GM21526 (cell line): ENCODE measurements at regions not wholly inside any gene's neighbourhood (a gene's known extent, or its start where the extent isn't known, plus 50 kb on each side); places are given as distances from the start of the nearest gene placed in this dataset.
"Not testable (repeated sequence)": the region's sequence is repeated elsewhere in the genome, so short reads cannot be mapped to it uniquely, and the experiment has no call there.

Experiments used
- ATAC-seq: cut with Tn5 transposase; IDR thresholded peaks from one replicate; pipeline ENCODE4 v1.9.1; 2021; ENCODE audit warnings: moderate library complexity; ENCODE audit not compliant: unreplicated experiment, low FRiP score

- peak; percentile 100 for ATAC-seq
Observed at GRCh38 chr1:223992456-223993246, 121.3 kb upstream of the FBXO28 start.

- ATAC-seq = not testable (repeated sequence)
Observed at GRCh38 chr1:223991297-223991857, 122.5 kb upstream of the FBXO28 start.

GRCh38 chr1:223961985-223962384 lies 116.2 kb upstream of the TP53BP2 start:
- not testable (repeated sequence) for ATAC-seq

GRCh38 chr1:223952801-223953200 lies 107.1 kb upstream of the TP53BP2 start:
- ATAC-seq = not testable (repeated sequence)

GRCh38 chr1:223951551-223951950 lies 105.8 kb upstream of the TP53BP2 start:
- not testable (repeated sequence) for ATAC-seq

- ATAC-seq = not testable (repeated sequence)
Observed at GRCh38 chr1:223949944-223950343, 104.2 kb upstream of the TP53BP2 start.

GRCh38 chr1:223948041-223948440 lies 102.3 kb upstream of the TP53BP2 start:
- not testable (repeated sequence) for ATAC-seq

- not testable (repeated sequence) for ATAC-seq
Observed at GRCh38 chr1:223936592-223936991, 90.8 kb upstream of the TP53BP2 start.

GRCh38 chr1:223931476-223931875 lies 85.7 kb upstream of the TP53BP2 start:
- ATAC-seq = not testable (repeated sequence)

- not testable (repeated sequence) for ATAC-seq
Observed at GRCh38 chr1:223920805-223921204, 75.1 kb upstream of the TP53BP2 start.

GRCh38 chr1:223915476-223915875 lies 69.7 kb upstream of the TP53BP2 start:
- not testable (repeated sequence) for ATAC-seq

- not testable (repeated sequence) for ATAC-seq
Observed at GRCh38 chr1:223913715-223914114, 68.0 kb upstream of the TP53BP2 start.

- ATAC-seq = not testable (repeated sequence)
Observed at GRCh38 chr1:223907943-223908587, 62.3 kb upstream of the TP53BP2 start.

GRCh38 chr1:223903221-223903620 lies 57.5 kb upstream of the TP53BP2 start:
- ATAC-seq = not testable (repeated sequence)

GRCh38 chr1:223899775-223900174 lies 54.0 kb upstream of the TP53BP2 start:
- ATAC-seq = not testable (repeated sequence)

GRCh38 chr1:223897097-223897496 lies 51.4 kb upstream of the TP53BP2 start:
- ATAC-seq = not testable (repeated sequence)

- ATAC-seq = not testable (repeated sequence)
Observed at GRCh38 chr1:223895950-223896349, 50.2 kb upstream of the TP53BP2 start.
